Activated CD4-positive, CD25-positive, alpha-beta regulatory T cell treated with anti-CD3 and anti-CD28 coated beads, Interleukin-2, amount 50 U/mL, for 24 hours (primary cell): ENCODE measurements at regions not wholly inside any gene's neighbourhood (a gene's known extent, or its start where the extent isn't known, plus 50 kb on each side); places are given as distances from the start of the nearest gene placed in this dataset.
"Not testable (repeated sequence)": the region's sequence is repeated elsewhere in the genome, so short reads cannot be mapped to it uniquely, and the experiment has no call there.

ENCODE experiments used
- ATAC-seq, 2 donors: fragments of 150-1000 bp; cut with Tn5 transposase; one replicate each; pipeline ENCODE4 v1.10.0; 2021; ENCODE audit warnings: mild to moderate bottlenecking in 1 of 2, moderate library complexity in 1 of 2

DNA sequence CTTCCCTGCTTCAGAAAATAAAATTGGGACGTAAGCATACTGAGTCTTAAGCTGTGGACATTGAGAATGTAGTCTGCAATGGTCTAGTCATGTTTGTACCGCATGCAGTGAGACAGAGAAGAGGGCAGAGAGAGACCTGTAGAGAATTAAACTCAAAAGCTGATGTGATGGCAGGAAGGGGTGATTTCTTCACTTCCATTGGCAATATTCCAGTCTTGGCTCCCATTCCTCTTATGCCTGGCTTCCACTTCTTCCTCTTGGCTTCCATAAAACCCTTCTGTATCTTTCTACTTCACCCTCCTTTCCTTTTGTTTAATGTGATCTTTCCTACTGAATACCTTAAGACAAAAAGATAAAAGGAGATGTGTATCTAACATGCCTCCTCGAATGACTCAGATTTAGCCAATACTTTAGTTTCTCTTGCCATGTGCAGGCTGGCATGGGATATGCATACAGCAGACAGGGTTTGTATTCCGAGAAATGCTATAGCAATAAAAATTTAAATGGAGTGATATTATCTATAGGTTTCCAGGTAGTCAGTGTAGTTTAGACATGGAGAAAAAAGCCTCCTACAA lies 423.1 kb upstream of the DYNLRB2 start:
- ATAC-seq = no peak

DNA sequence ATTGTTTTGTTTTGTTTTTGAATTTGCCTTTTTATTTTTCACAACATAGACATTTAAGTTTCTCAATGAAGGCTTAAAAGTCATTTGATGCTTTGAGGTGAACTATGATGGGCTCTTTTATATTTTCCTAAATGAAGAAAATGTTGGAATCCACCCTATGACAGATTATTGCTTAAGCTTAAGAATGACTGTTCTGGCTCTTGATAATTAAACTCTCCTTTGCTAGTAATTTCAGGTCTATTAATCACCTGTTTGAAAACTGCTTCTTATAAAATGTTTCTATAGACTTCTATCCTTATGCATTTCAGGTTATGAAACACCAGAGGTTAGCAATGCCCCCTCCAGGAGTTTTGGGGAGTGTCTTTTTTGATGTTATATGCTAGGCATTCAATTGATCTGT lies 424.1 kb upstream of the DYNLRB2 start:
- ATAC-seq = no peak

DNA sequence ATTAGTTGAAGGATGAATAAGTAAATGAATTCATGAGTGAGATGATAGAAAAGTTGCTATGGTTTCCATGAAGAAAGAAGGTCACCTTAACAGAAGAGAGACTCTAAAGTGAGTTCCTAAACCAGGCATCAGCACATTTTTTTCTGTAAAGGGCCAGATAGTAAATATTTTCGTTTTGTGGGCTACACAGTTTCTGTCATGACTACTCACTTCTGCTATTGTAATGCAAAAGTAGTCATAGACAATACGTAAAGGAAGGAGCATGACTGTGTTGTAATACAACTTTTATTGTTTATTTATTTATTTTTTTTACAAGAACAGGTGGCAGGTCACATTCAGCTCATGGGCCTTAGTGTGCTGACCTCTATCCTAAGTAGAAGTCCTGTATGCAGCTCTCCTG lies 426.1 kb upstream of the DYNLRB2 start:
- no peak for ATAC-seq

DNA sequence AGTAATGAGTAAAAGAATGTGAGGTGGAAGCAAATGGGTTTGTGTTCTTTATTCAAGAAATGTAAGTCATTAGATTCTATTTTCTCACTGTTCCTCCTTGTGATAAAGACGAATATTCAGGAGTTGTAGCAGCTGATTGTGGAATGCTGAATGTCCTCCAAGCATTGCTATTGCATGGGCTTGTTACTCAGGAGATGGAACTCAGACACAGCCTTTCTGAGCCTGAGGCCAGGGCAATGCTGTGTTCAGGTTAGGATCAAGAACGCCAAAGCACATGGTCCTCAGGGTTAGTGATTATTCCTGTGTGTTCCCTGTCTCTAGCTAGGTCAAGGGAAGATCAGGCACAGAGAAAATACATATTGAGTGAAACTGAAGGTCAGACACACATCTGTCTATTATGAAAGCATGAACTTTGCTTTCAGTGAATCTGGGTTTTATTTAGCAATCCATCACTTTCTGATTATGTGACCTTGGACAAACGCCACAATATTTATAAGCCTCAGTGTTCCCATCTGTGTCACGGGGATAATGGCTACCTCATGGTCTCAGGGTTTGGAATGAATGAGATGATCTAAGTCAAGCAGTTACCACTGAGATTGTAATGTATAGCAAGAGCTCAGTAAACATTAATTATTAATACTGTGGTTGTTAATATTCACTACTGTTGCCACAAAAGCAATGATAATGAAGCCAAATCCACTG lies 426.8 kb upstream of the DYNLRB2 start:
- ATAC-seq = no peak

DNA sequence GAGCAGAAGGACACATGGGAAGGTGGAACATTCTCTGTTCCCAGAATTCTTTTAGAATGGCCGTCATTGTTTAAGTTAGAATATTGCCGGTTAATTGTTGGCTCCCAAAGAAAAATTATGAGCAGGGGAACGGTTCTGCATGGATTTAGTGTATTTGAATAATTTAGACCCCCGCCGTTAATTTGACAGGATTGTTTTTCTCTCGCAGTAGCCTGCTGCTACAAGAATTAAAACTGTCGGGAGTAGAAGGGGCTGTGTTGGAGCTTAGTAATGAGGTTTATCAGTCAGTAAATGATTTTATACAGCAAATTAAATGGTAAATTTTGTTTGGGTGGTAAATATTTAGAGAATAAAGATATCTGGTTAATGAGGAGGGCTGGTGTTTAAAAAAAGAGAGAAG lies 431.2 kb upstream of the DYNLRB2 start:
- ATAC-seq = no peak

DNA sequence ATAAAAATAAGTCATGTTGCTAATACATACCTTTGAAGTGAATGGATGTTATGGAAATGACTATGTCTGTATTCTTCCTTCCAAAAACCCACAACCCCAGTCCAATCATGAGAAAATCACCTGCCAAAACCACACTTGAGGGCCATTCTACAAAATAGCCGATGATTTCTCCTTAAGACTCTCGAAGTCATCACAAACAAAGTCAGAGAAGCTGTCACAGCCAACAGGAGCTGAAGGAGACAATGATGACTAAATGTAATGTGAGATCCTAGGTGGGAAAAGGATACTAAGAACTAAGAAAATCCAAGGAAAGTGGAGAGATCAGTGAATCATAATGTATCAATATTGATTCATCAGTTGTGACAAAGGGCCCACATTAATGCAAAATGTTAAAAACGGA lies 432.9 kb upstream of the DYNLRB2 start:
- no peak for ATAC-seq

DNA sequence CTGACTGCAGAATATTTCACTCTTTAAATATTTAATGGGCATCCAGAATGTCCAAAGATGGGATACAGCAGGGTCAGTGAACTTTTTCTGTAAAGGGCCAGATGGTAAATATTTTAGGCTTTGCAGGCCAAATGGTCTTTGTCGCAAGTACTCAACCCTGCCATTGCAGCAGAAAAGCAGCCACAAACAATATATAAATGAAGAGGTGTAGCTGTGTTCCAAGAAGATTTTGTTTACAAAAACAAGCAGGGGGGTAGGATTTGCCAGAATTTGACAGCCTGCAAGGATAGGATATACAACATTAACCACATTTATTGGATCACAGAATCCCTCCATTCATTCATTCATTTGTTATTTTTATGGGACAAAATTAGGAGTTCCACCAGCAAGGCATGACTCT lies 435.0 kb upstream of the DYNLRB2 start:
- ATAC-seq = no peak

DNA sequence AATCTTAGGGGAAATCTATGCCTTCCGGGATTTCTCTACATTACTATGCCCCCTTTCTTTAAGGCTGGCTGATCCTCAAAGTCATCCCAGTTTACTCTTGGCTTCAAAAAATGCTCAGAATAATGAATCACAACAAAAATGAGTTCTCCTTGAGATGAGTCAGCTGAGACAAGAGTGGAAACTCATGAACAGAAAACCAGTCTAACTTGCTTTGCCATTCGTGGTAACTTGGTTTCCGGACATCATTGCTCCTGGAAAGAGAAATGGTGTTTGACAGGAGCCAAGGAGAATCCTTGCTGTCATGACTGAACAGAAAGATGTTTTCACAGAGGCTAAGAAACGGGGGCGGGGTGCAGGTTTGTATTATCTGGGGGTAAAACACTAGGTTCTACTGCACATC lies 435.6 kb upstream of the DYNLRB2 start:
- ATAC-seq = no peak

DNA sequence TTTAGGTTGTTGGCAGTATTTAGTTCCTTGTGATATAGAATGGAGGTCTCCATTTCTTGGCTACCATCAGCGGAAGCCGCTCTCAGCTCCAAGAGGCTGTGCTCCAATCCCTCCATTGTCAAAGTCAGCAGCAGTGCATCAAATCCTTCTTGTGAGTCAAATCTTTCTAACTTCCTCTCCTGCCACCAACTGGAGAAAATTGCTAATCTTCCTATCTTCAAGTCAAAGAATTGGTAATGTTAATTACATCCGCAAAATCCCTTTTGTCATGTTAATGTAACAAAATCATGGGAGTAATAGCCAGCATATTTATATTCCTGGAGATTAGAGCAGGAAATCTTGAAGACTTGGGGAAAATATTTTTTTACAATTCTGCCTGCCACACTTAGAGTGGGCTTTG lies 436.4 kb upstream of the DYNLRB2 start:
- no peak for ATAC-seq

DNA sequence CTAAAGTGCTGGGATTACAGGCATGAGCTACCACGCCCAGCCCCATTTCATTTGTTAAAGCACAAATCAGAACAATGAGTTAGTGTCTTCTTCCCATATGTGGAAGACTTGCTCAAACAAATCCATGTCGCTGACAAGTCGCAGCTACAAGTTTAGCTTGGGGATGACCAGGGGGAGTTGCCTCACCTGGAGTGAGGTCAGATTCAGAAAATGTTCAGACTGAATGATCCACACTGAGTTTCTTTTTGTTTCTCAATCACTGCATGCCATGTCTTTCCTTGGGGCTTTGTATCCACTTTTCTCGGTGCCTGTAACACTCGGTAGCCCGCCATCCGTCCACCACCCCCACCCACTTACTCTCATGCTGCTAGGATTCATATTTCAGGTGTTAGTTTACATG lies 437.3 kb upstream of the DYNLRB2 start:
- ATAC-seq = no peak

DNA sequence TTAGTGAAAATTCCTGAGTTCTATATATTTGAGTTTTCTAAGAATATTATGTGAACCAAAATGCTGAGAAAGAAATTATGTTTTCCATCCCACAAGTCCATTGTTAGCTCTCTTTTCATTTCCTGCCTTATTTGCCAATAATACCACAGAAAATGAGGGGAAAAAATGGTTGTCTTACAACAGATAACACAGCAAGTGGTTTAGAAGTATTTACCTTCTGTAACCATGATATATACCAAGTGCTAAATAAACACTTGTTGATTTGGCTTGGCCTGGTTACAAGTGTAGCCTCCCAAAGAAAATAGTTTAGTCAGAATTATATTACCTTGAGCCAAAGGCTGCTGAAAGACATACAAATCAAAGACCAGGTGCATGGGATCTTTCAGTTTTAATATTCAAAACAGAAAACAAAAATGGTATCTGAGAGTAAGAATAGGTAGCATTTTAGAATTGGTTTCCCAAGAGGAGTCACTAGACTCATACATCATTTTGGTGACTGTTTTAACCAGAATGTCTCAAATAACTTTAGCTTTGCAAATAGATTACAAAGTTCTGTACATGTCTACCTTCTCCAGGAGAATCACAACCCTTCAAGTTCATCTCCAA lies 439.8 kb upstream of the DYNLRB2 start:
- no peak for ATAC-seq

DNA sequence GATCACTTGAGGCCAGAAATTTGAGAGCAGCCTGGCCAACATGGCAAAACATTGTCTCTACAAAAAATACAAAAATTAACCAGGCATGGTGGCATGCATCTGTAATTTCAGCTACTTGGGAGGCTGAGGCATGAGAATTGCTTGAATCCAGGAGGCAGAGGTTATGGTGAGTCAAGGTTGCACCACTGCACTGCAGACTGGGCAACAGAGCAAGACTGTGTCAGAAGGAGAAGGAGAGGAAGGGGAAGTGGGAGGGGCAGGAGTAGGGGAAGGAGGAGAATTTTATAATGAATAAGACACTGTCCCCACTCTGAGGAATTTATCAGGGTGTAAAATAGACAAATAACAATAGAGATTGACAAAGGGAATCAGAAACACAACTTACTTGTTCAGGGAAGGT lies 440.6 kb upstream of the DYNLRB2 start:
- no peak for ATAC-seq

DNA sequence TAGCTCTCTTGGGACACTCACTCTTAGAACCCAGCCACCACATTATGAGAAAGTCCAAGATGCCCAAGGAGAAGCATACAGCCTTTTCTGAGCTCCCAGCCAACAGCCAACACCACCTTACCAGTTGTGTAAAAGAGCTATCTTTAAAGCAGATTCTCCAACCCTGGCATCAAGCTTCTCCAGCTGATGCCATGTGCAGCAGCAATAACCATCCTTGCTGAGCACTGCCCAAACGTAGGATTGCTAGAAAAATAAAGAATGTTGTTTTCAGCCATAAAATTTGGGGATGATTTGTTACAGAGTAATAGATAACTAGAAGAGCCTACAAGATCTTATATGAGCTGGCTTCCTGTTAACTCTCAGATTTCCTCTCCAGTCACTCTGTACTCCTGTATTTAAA lies 443.7 kb upstream of the DYNLRB2 start:
- no peak for ATAC-seq

DNA sequence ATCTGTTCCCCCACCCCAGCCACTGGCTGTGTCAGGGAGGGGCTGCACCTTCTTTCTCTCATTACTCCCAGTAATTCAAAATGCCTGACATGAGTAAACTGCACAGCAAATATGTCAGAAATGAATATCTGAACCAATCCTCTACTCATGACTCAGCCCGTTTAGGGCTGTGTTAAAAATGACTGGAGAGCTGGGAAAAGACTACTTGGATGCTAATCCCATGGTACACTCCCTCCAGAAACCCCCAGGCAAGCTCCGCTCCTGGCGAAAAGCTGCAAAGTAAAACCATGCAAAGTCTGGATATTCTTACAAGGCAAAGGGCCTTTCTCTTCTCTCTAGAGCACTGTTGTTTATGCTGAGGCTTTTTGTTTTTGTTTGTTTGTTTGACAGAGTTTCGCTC lies 448.1 kb upstream of the DYNLRB2 start:
- ATAC-seq = no peak

DNA sequence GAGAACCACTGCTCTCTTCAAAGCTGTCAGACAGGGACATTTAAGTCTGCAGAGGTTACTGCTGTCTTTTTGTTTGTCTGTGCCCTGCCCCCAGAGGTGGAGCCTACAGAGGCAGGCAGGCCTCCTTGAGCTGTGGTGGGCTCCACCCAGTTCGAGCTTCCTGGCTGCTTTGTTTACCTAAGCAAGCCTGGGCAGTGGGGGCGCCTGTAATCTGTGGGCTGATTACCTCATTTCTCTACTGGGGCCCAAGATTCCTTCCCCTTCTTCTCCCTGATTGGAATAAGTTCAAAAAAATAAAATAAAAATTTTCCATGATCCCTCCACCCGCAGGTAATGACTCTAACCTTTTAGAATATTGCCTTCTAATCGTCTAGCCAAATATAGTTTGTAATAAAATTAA lies 449.3 kb upstream of the DYNLRB2 start:
- not testable (repeated sequence) for ATAC-seq

DNA sequence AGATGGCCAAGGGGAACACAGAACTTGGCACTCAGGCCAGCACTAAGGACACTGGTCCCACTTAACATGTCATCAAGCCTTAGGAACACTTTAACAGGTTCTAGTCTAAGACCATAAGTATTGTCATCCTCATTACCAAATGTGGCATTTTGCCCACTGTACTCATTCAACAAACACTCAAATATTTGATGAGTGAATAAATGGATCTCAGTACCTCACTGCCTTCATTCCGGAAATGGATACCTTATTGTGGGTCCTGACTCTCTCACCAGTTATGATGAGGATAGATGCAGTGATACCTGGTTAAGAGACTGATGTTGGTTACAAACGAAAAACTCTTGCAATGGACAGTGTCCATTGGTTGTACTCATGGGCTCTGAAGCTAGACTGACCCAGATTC lies 455.2 kb upstream of the DYNLRB2 start:
- ATAC-seq = no peak

DNA sequence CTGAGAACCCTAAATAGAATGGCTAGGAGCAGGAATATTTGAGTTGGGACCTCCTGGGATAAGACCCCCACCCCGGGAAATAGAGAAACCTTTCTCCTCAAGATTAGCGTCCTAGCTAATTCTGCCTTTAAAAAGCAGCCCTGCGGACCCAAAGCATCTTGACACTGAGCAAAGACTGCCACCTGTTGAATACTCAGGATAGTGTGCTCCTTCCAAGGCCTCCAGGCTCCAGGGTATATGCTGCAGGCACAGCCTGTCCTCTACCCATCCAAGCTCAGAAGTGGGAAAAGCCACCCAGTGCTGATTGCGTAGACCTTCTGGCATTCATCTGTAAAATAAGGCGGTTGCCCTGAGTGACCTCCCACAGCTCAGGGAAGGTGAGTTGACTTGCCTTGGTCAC lies 456.2 kb upstream of the DYNLRB2 start:
- ATAC-seq = peak in 1 of 2 donors; percentile 59

DNA sequence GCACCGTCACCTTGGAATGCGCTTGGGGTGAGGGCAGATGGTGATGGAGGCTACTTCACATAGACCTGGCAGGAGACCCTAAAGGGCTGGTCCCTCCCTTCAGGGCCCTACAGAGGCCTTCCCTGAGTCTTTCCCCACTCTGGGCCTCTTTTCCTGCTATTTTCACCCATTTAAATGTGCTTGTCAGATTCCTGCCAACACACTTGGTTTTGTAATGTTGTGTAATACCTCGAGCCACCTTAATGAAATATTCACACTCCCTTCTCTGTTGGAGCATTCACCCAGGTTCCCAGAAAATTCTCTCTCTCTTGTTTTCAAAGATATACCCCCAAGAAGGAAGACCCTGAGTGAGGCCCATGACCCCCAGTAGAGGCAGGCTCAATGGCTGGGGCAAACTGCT lies 456.6 kb upstream of the DYNLRB2 start:
- no peak for ATAC-seq

DNA sequence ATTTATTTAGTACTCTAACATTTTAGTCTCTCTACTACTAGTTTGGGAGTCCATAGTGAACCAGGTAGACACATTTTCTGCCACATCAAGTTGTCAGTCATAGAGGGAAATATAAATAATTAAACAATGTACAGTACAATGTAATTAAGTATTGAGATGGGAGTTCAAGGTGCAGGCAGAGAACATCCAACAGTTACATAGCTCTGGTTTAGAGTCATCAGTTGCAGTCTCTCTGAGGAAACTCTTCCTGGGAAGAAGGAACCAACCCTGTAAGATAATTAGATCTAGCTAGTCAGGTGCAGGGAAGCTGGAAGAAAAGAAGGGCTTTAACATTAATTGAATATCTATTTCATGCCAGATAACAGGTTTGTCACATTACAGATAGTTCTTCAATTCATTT lies 457.9 kb upstream of the DYNLRB2 start:
- ATAC-seq = no peak

DNA sequence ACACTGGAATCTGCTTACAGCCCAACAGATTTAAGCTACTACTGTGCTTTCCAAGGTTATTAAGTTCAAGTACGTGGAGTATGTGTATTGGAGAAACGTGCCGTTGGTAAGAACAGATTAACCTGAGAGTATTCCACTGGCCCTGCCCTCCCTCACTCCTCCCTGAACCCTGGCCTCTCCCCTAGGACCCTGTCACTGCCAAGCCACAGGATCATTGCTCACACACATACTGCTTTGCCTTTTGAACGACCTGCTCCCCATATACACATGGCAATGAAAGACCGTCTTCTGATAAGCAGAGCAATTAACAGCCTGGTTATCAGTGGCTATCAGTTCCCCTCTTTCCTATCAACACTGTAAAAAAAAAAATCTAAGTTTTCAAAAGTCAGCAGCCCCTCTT lies 458.9 kb upstream of the DYNLRB2 start:
- ATAC-seq = no peak

DNA sequence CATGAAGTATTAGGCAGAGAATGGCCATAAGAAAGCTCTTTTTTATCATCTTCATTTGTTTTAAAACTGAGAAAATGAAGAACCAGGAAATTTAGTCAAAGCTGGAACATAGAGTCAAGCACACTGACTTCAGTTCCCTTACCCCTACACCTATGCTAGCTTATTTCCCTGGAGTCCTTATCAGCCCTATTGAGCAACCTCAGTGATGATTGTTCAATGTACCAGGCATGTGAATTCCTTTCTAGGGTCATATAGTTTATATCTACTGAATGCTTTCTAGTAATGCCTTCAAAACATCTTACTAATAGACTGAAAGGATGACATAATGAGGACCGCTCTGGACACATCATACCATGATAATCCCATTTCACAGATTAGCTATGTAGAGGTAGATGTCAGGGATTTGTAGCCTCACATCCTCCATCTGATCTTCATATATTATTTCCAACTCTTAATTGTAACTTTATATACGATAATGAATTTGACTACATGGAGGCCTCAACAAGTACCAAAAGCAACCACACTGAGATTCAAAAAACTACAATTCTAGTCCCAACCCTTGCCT lies 460.4 kb upstream of the DYNLRB2 start:
- ATAC-seq = no peak

DNA sequence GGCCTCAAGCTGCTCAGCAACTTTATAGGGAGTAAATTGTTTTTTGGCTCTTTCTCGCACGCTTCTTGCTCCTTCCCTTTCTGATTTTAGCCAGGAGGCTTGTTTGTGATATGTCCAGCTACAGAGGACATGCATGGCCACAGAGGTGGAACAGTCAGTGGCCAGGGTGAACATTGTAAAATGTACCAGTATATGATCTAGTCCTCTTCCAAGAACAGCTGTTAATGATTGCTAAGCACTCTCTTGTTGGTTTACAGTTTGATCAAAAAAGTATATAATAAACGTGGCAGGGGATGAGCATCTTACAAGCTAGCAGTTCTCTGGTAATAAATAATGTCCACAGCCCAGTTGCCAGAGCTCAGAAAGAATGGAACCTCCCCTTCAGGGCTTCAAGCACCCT lies 461.7 kb upstream of the DYNLRB2 start:
- no peak for ATAC-seq

DNA sequence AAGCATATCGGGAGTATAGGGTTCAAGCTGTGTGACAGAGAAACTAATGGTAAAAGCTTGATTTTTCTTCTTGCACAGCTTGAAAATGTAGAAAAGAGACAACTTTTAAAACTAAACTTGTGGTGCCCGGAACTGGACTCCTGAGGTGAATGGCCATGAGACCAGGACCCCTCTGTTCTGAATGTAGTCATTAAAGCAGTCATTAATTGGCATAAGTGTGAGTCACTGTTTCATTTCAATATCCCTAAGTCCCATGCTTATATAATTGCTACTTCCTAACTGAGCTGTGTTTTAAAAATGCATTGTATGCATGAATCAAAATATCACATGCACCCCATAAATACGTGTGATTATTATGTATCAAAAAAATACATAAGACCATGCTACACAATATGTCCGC lies 463.1 kb upstream of the DYNLRB2 start:
- ATAC-seq = no peak

DNA sequence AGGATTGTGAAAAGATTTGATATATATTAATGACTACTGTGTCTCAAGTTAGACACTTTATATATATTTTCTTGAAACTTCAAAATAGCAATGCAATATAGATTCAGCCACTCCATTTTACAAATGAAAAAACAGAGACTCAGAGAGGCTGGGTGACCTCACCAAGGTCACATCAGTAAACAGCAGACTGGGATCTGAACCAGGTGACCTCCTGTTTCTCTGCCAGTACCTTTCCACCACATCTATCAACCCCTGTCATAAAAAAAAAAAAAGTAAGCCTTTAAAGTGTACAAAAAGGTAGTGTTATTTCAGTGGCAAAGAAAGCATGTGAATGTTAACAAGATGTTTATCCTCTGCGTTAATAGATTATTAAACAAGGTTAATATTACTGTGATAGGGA lies 466.5 kb upstream of the DYNLRB2 start:
- no peak for ATAC-seq
